ENCODE measurements at regions not wholly inside any gene's neighbourhood (a gene's known extent, or its start where the extent isn't known, plus 50 kb on each side); places are given as distances from the start of the nearest gene placed in this dataset.

- TF ChIP-seq NFIC (IDR thresholded peaks at IDR 0.05), result no peak
- no peak for TF ChIP-seq EGR1 (IDR thresholded peaks at IDR 0.05)
- no peak for TF ChIP-seq TAF1 (IDR thresholded peaks at IDR 0.05; ENCODE audit: low read depth)
- no peak for TF ChIP-seq MAX (IDR thresholded peaks at IDR 0.05)
- no peak for TF ChIP-seq ZBTB7A (IDR thresholded peaks at IDR 0.05; ENCODE audit: low read depth)
- TF ChIP-seq TCF12 (IDR thresholded peaks at IDR 0.05; ENCODE audit: low read depth), result no peak
- TF ChIP-seq EP300 (IDR thresholded peaks at IDR 0.05; ENCODE audit: borderline replicate concordance), result no peak
- no peak for TF ChIP-seq YY1 (IDR thresholded peaks at IDR 0.05; ENCODE audit: low read depth)
- no peak for TF ChIP-seq TEAD4 (IDR thresholded peaks at IDR 0.05)
- TF ChIP-seq REST (IDR thresholded peaks at IDR 0.05; ENCODE audit: low read depth), result no peak
- no peak for TF ChIP-seq FOXM1 (IDR thresholded peaks at IDR 0.05; ENCODE audit: borderline replicate concordance, low read depth)
- no peak for TF ChIP-seq USF1 (IDR thresholded peaks at IDR 0.05)
- TF ChIP-seq CEBPB (IDR thresholded peaks at IDR 0.05), result no peak
- no peak for TF ChIP-seq CREB1 (IDR thresholded peaks at IDR 0.05; ENCODE audit: low read depth)
- no peak for TF ChIP-seq RAD21 (IDR thresholded peaks at IDR 0.05; ENCODE audit: low read depth)
Observed at GRCh38 chr4:116066711-116067245, 953.4 kb upstream of the NDST4 start.

GRCh38 chr4:116064331-116064730 is 950.9 kb upstream of the NDST4 start:
- TF ChIP-seq CEBPB (IDR thresholded peaks at IDR 0.05) (no peak), CREB1 (IDR thresholded peaks at IDR 0.05; ENCODE audit: low read depth) (no peak), EGR1 (IDR thresholded peaks at IDR 0.05) (no peak), FOXM1 (IDR thresholded peaks at IDR 0.05; ENCODE audit: borderline replicate concordance, low read depth) (no peak), YY1 (IDR thresholded peaks at IDR 0.05; ENCODE audit: low read depth) (no peak), TCF12 (IDR thresholded peaks at IDR 0.05; ENCODE audit: low read depth) (no peak), RAD21 (IDR thresholded peaks at IDR 0.05; ENCODE audit: low read depth) (no peak), TAF1 (IDR thresholded peaks at IDR 0.05; ENCODE audit: low read depth) (no peak), EP300 (IDR thresholded peaks at IDR 0.05; ENCODE audit: borderline replicate concordance) (no peak), REST (IDR thresholded peaks at IDR 0.05; ENCODE audit: low read depth) (no peak), TEAD4 (IDR thresholded peaks at IDR 0.05) (no peak)

GRCh38 chr4:116059361-116059760 is 945.9 kb upstream of the NDST4 start:
- TF ChIP-seq USF1 (IDR thresholded peaks at IDR 0.05), result no peak
- no peak for TF ChIP-seq TCF12 (IDR thresholded peaks at IDR 0.05; ENCODE audit: low read depth)
- no peak for TF ChIP-seq EP300 (IDR thresholded peaks at IDR 0.05; ENCODE audit: borderline replicate concordance)

GRCh38 chr4:116058129-116058528 is 944.7 kb upstream of the NDST4 start:
- no peak for TF ChIP-seq CREB1 (IDR thresholded peaks at IDR 0.05; ENCODE audit: low read depth)
- TF ChIP-seq CEBPB (IDR thresholded peaks at IDR 0.05), result no peak
- no peak for TF ChIP-seq YY1 (IDR thresholded peaks at IDR 0.05; ENCODE audit: low read depth)
- TF ChIP-seq EGR1 (IDR thresholded peaks at IDR 0.05), result no peak
- TF ChIP-seq TCF12 (IDR thresholded peaks at IDR 0.05; ENCODE audit: low read depth), result no peak
- TF ChIP-seq NFIC (IDR thresholded peaks at IDR 0.05), result no peak
- no peak for TF ChIP-seq USF1 (IDR thresholded peaks at IDR 0.05)
- no peak for TF ChIP-seq EP300 (IDR thresholded peaks at IDR 0.05; ENCODE audit: borderline replicate concordance)
- no peak for TF ChIP-seq REST (IDR thresholded peaks at IDR 0.05; ENCODE audit: low read depth)
- no peak for TF ChIP-seq MAX (IDR thresholded peaks at IDR 0.05)
- TF ChIP-seq RAD21 (IDR thresholded peaks at IDR 0.05; ENCODE audit: low read depth), result no peak
- no peak for TF ChIP-seq FOXM1 (IDR thresholded peaks at IDR 0.05; ENCODE audit: borderline replicate concordance, low read depth)
- TF ChIP-seq TAF1 (IDR thresholded peaks at IDR 0.05; ENCODE audit: low read depth), result no peak
- no peak for TF ChIP-seq ZBTB7A (IDR thresholded peaks at IDR 0.05; ENCODE audit: low read depth)
- TF ChIP-seq TEAD4 (IDR thresholded peaks at IDR 0.05), result no peak
